PC-3 (cell line): ENCODE measurements at regions not wholly inside any gene's neighbourhood (a gene's known extent, or its start where the extent isn't known, plus 50 kb on each side); places are given as distances from the start of the nearest gene placed in this dataset.

Experiments used
- CTCF ChIP-seq: fragments of 300-600 bp; sonication (generic); conservative IDR thresholded peaks from 2 replicates; pipeline ENCODE4 v1.5.1; 2017; ENCODE audit warnings: antibody characterized with exemption, low read depth, mild to moderate bottlenecking, low read length
- EZH2 ChIP-seq: fragments of 300-600 bp; sonication (generic); IDR thresholded peaks from one replicate; pipeline ENCODE4 v1.6.1; 2017; ENCODE audit warnings: antibody characterized with exemption, mild to moderate bottlenecking, low read length; ENCODE audit not compliant: unreplicated experiment
- EZH2phosphoT487 ChIP-seq: fragments of 300-600 bp; sonication (generic); IDR thresholded peaks from 2 replicates; pipeline ENCODE4 v1.6.1; 2018; ENCODE audit warnings: mild to moderate bottlenecking, antibody characterized with exemption, low read length, borderline replicate concordance

- TF ChIP-seq CTCF (no peak), EZH2phosphoT487 (no peak), EZH2 (no peak)
Measured at GRCh38 chr3:68121287-68121686, 466.9 kb upstream of the SUCLG2 start.
